IMR-90 (cell line): ENCODE measurements at regions not wholly inside any gene's neighbourhood (a gene's known extent, or its start where the extent isn't known, plus 50 kb on each side); places are given as distances from the start of the nearest gene placed in this dataset.

ENCODE experiments used
- CHD1 ChIP-seq: IDR thresholded peaks from 2 replicates; pipeline ENCODE4 v1.6.1; 2012; ENCODE audit warnings: low read depth, low read length, improper control_type of control experiment
- FOS ChIP-seq: fragments of 150-350 bp; IDR thresholded peaks from 2 replicates; pipeline ENCODE4 v1.6.1; 2016; ENCODE audit warnings: low read depth, low read length
- MAFK ChIP-seq: IDR thresholded peaks from 2 replicates; pipeline ENCODE4 v1.6.1; 2012; ENCODE audit warnings: low read depth, low read length, improper control_type of control experiment
- POLR2A ChIP-seq: IDR thresholded peaks from 2 replicates; pipeline ENCODE4 v1.6.1; 2012; ENCODE audit warnings: mild to moderate bottlenecking, low read depth, low read length
- RAD21 ChIP-seq: IDR thresholded peaks from 2 replicates; pipeline ENCODE4 v1.6.1; 2012; ENCODE audit warnings: low read length, improper control_type of control experiment
- RFX5 ChIP-seq: IDR thresholded peaks from 2 replicates; pipeline ENCODE4 v1.8.0; 2012; ENCODE audit warnings: low read depth, mild to moderate bottlenecking, low read length, moderate library complexity
- SMC3 ChIP-seq: fragments of 150-350 bp; IDR thresholded peaks from 2 replicates; pipeline ENCODE4 v1.6.1; 2016; ENCODE audit warnings: low read depth, mild to moderate bottlenecking, antibody characterized with exemption, low read length, moderate library complexity
- TF ChIP-seq, protein P1 (sequence below): conservative IDR thresholded peaks from 2 replicates; pipeline ENCODE4 v1.5.1; 2012; ENCODE audit warnings: mild to moderate bottlenecking, low read depth, low read length, improper control_type of control experiment
- TF ChIP-seq, protein P2 (sequence below): fragments of 150-350 bp; IDR thresholded peaks from 2 replicates; pipeline ENCODE4 v1.6.1; 2016; ENCODE audit warnings: low read depth, mild to moderate bottlenecking, low read length, moderate library complexity, borderline replicate concordance
- TF ChIP-seq, protein P3 (sequence below): fragments of 150-350 bp; IDR thresholded peaks from 2 replicates; pipeline ENCODE4 v1.6.1; 2017; ENCODE audit warnings: mild to moderate bottlenecking, antibody characterized with exemption, low read length, low read depth

DNA sequence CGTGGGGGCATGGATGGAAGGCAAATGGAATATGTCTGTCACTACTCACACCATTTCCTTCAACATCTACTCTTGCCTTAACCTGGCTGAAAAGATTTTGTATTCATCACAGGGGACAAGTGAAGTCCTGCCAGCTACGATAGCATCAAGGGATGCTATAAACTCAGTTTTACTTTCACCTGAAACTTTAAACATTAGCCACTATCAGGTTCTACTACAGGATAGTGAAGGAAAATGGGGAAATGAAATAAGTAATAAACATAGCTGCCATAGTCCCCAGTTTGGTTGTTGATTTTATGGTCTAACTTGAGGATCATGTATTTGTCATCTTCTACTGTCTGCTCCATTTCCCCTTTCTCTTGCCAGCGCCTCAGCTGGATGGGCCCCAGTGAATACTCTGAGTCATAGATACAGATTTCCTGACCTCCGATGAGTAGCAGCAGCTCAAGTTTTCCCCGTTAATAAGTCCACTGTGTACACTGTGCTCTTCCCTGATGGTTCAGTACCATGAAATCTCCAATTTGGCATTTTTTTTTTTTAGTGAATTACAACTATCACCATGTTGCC, 338.2 kb upstream of the SLCO3A1 start:
- TF ChIP-seq, protein P1, sequence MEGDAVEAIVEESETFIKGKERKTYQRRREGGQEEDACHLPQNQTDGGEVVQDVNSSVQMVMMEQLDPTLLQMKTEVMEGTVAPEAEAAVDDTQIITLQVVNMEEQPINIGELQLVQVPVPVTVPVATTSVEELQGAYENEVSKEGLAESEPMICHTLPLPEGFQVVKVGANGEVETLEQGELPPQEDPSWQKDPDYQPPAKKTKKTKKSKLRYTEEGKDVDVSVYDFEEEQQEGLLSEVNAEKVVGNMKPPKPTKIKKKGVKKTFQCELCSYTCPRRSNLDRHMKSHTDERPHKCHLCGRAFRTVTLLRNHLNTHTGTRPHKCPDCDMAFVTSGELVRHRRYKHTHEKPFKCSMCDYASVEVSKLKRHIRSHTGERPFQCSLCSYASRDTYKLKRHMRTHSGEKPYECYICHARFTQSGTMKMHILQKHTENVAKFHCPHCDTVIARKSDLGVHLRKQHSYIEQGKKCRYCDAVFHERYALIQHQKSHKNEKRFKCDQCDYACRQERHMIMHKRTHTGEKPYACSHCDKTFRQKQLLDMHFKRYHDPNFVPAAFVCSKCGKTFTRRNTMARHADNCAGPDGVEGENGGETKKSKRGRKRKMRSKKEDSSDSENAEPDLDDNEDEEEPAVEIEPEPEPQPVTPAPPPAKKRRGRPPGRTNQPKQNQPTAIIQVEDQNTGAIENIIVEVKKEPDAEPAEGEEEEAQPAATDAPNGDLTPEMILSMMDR: no peak
- TF ChIP-seq POLR2A (no peak), CHD1 (no peak), RAD21 (no peak), SMC3 (no peak), FOS (peak; percentile 88), RFX5 (no peak), MAFK (no peak)
- TF ChIP-seq, protein P2, sequence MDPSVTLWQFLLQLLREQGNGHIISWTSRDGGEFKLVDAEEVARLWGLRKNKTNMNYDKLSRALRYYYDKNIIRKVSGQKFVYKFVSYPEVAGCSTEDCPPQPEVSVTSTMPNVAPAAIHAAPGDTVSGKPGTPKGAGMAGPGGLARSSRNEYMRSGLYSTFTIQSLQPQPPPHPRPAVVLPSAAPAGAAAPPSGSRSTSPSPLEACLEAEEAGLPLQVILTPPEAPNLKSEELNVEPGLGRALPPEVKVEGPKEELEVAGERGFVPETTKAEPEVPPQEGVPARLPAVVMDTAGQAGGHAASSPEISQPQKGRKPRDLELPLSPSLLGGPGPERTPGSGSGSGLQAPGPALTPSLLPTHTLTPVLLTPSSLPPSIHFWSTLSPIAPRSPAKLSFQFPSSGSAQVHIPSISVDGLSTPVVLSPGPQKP: no peak
- TF ChIP-seq, protein P3, sequence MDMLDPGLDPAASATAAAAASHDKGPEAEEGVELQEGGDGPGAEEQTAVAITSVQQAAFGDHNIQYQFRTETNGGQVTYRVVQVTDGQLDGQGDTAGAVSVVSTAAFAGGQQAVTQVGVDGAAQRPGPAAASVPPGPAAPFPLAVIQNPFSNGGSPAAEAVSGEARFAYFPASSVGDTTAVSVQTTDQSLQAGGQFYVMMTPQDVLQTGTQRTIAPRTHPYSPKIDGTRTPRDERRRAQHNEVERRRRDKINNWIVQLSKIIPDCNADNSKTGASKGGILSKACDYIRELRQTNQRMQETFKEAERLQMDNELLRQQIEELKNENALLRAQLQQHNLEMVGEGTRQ: no peak
